PC-9 (cell line): ENCODE measurements at regions not wholly inside any gene's neighbourhood (a gene's known extent, or its start where the extent isn't known, plus 50 kb on each side); places are given as distances from the start of the nearest gene placed in this dataset.

Experiments used
- BruUV-seq: library from RNA; stranded (reverse); fragments of 400-500 nt; replicated peaks from 2 replicates; lab custom pipeline; 2021; lab: Mats Ljungman, UMichigan
- CTCF ChIA-PET: fragments of 300-600 bp; sonication (Branson Sonifier 250); formaldehyde crosslinking; loops from one replicate; lab custom pipeline; 2022; ENCODE audit warnings: antibody characterized with exemption; lab: Charles Lee
- POLR2A ChIA-PET: fragments of 300-600 bp; sonication (Branson Sonifier 250); formaldehyde crosslinking; loops from one replicate; lab custom pipeline; 2022; ENCODE audit warnings: antibody characterized with exemption; ENCODE audit not compliant: unreplicated experiment; lab: Charles Lee
- DNase-seq, 2 experiments: peaks; one replicate each; pipeline versions ENCODE4 v3.0.0 to v3.0.0-alpha.2; 2015 to 2022; ENCODE audit warnings: mixed read lengths in 1 of 2
- H2AFZ ChIP-seq: fragments of 200-600 bp; sonication (generic); 2 replicates; pipeline ENCODE4 v1.8.1; 2017; ENCODE audit warnings: antibody characterized with exemption
- H3F3A ChIP-seq: fragments of 200-600 bp; sonication (generic); 2 replicates; pipeline ENCODE4 v1.8.1; 2017; ENCODE audit warnings: antibody characterized with exemption, mild to moderate bottlenecking, low read depth; ENCODE audit not compliant: insufficient read depth
- H3K27ac ChIP-seq: fragments of 200-600 bp; sonication (generic); 2 replicates; pipeline ENCODE4 v1.6.1; 2016; ENCODE audit warnings: mixed run types
- H3K27me3 ChIP-seq: fragments of 200-600 bp; sonication (generic); 2 replicates; pipeline ENCODE4 v1.6.1; 2016; ENCODE audit warnings: low read depth, mixed run types; ENCODE audit not compliant: insufficient read depth
- H3K36me3 ChIP-seq: fragments of 200-600 bp; sonication (generic); 2 replicates; pipeline ENCODE4 v1.6.1; 2016; ENCODE audit warnings: low read depth, mixed run types
- H3K4me1 ChIP-seq: fragments of 200-600 bp; sonication (generic); replicated peaks from 2 replicates; pipeline ENCODE4 v1.6.1; 2016; ENCODE audit warnings: mixed run types; ENCODE audit not compliant: insufficient read depth
- H3K4me2 ChIP-seq: fragments of 200-600 bp; sonication (generic); 2 replicates; pipeline ENCODE4 v1.6.1; 2017; ENCODE audit warnings: mixed run types
- H3K4me3 ChIP-seq: fragments of 200-600 bp; sonication (generic); 2 replicates; pipeline ENCODE4 v1.6.1; 2016; ENCODE audit warnings: mixed run types
- H3K79me2 ChIP-seq: fragments of 200-600 bp; sonication (generic); 2 replicates; pipeline ENCODE4 v1.6.1; 2017; ENCODE audit warnings: low read depth, mixed run types
- H3K9me2 ChIP-seq: fragments of 200-600 bp; sonication (generic); 2 replicates; pipeline ENCODE4 v1.8.1; 2017; ENCODE audit warnings: mild to moderate bottlenecking; ENCODE audit not compliant: insufficient read depth
- H3K9me3 ChIP-seq: fragments of 200-600 bp; sonication (generic); 2 replicates; pipeline ENCODE4 v1.8.1; 2016; ENCODE audit warnings: low read depth; ENCODE audit not compliant: insufficient read depth
- H4K20me1 ChIP-seq: fragments of 200-600 bp; sonication (generic); 2 replicates; pipeline ENCODE4 v1.8.1; 2017; ENCODE audit not compliant: insufficient read depth
- EZH2 ChIP-seq: fragments of 200-600 bp; sonication (generic); IDR thresholded peaks from 2 replicates; pipeline ENCODE4 v1.8.0; 2017; ENCODE audit warnings: antibody characterized with exemption, low read depth
- intact Hi-C: fragments of 100-400 bp; cut with micrococcal nuclease; formaldehyde crosslinking; loops from one replicate; pipeline ENCODE4 v1.10.0; 2022; ENCODE audit not compliant: unreplicated experiment
- TF ChIP-seq, protein P1 (sequence below): fragments of 200-600 bp; sonication (generic); conservative IDR thresholded peaks from 2 replicates; pipeline ENCODE4 v1.6.1; 2017; ENCODE audit warnings: mixed run types, antibody characterized with exemption, mild to moderate bottlenecking, moderate library complexity

- Histone ChIP-seq H3K27ac (no peak overlapping the region), H3K4me3 (no peak overlapping the region), H3K36me3 (no peaks in the 10 kb centered on the region), H3K9me2 (no peaks in the 10 kb centered on the region), H3K9me3 (no peaks in the 10 kb centered on the region), H3K4me2 (no peak overlapping the region), H3K27me3 (no peaks in the 10 kb centered on the region), H3K79me2 (no peaks in the 10 kb centered on the region), H3K4me1 (peaks cover 25% of the 10 kb centered on the region), H2AFZ (no peak overlapping the region), H3F3A (peaks cover 7% of the 10 kb centered on the region; the same call in 1 of the 2 replicates), H4K20me1 (no peaks in the 10 kb centered on the region)
- intact Hi-C loops, result no loop called here
- no peak for DNase-seq
- ChIA-PET POLR2A (no interaction called here), CTCF (no interaction called here)
- TF ChIP-seq, protein P1, sequence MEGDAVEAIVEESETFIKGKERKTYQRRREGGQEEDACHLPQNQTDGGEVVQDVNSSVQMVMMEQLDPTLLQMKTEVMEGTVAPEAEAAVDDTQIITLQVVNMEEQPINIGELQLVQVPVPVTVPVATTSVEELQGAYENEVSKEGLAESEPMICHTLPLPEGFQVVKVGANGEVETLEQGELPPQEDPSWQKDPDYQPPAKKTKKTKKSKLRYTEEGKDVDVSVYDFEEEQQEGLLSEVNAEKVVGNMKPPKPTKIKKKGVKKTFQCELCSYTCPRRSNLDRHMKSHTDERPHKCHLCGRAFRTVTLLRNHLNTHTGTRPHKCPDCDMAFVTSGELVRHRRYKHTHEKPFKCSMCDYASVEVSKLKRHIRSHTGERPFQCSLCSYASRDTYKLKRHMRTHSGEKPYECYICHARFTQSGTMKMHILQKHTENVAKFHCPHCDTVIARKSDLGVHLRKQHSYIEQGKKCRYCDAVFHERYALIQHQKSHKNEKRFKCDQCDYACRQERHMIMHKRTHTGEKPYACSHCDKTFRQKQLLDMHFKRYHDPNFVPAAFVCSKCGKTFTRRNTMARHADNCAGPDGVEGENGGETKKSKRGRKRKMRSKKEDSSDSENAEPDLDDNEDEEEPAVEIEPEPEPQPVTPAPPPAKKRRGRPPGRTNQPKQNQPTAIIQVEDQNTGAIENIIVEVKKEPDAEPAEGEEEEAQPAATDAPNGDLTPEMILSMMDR, result no peak
- TF ChIP-seq EZH2, result no peak
- no TSS peak for BruUV-seq
Measured at GRCh38 chr12:114911196-114911595, 227.2 kb upstream of the TBX3 start.

DNA sequence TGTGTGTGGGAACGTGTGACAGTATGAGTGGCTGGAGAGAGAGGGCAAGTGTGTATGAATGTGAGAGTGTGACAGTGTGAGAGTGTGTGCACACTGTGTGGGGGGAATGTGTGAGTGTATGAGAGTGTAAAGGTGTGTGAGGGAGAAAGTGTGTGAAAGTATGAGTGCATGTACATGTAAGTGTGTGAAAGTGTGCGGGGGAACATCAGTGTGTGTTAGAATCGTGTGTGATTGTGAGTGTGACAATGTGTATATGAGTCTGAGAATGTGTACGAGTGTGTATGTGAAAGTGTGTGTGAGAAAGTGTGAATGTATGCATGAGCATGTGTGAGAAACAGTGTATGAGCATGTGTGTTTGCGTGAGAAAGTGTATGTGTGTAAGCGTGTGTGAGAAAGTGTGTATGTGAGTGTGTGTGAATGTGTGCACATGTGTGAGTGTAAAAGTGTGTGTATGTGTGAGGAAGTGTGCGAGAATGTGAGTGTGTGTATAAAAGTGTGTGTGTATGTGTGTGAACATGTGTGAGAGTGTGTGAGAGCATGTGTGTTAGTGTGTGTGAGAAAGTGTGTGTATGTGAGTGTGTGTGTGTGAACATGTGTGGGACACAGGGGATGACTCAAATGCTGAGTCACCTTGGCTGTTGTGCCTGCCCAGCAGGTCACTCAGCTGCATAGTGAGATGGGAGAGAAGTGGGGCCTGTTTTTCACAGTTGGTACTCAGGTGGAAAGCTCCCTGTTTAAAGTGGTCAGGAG is 220.5 kb upstream of the TBX3 start:
- DNase-seq, result no peak
- Histone ChIP-seq H3K36me3 (no peaks in the 10 kb centered on the region), H3K4me1 (no peaks in the 10 kb centered on the region), H3K4me3 (no peak overlapping the region), H3K79me2 (no peaks in the 10 kb centered on the region), H3F3A (peaks cover 4% of the 10 kb centered on the region; the same call in 1 of the 2 replicates), H3K27me3 (peaks cover 19% of the 10 kb centered on the region; the same call in 1 of the 2 replicates), H2AFZ (no peak overlapping the region), H3K27ac (no peak overlapping the region), H4K20me1 (no peaks in the 10 kb centered on the region), H3K9me2 (no peaks in the 10 kb centered on the region), H3K4me2 (no peak overlapping the region), H3K9me3 (0 out of 2 replicates have a peak, but pooled peaks cover 2% of the 10 kb centered on the region)
- intact Hi-C loops, result no loop called here
- BruUV-seq, result no TSS peak
- POLR2A ChIA-PET, result no interaction called here
- TF ChIP-seq, protein P1, result no peak
- CTCF ChIA-PET, result no interaction called here

DNA sequence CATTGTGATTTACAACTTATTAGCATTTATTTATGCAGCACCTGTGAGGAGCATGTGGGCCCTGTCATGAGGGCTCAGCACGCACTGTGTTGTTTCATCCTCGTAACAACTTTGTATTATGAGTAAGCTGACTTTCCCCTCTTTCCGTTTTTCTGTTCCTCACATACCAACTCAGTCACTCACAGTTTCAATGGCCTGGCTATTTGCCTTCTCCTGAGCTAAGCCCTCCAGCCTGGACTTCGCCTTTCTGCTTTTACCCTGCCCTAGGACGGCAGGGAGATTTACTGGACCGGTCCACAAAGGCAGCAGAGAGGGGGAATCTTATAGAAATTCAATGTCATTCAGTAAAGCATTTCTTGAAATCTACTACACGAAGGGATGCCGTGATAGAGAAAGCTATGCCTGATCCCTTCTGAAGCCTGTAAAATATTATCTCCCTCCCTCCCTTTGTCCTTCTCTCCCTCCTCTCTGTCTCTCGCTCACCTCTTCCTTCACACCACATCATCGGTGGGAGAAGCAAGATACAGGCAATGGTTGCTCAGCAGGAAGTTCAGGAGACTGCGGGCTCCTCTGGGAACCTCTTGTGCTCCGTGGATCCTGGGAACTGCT is 219.2 kb upstream of the TBX3 start:
- H3F3A ChIP-seq, result peaks cover 4% of the 10 kb centered on the region; the same call in 1 of the 2 replicates
- no peaks in the 10 kb centered on the region for H3K79me2 ChIP-seq
- H3K36me3 ChIP-seq, result no peaks in the 10 kb centered on the region
- no peak for DNase-seq
- H3K9me3 ChIP-seq, result 0 out of 2 replicates have a peak, but pooled peaks cover 2% of the 10 kb centered on the region
- no peak overlapping the region for H2AFZ ChIP-seq
- H3K4me1 ChIP-seq, result no peaks in the 10 kb centered on the region
- ChIA-PET POLR2A (no interaction called here), CTCF (no interaction called here)
- H4K20me1 ChIP-seq, result no peaks in the 10 kb centered on the region
- H3K9me2 ChIP-seq, result no peaks in the 10 kb centered on the region
- no peak overlapping the region for H3K4me3 ChIP-seq
- H3K4me2 ChIP-seq, result no peak overlapping the region
- intact Hi-C loops, result no loop called here
- TF ChIP-seq EZH2, result no peak
- TF ChIP-seq, protein P1, result no peak
- H3K27ac ChIP-seq, result no peak overlapping the region
- BruUV-seq, result no TSS peak
- peaks cover 29% of the 10 kb centered on the region; the same call in 1 of the 2 replicates for H3K27me3 ChIP-seq
